ENCODE measurements at regions not wholly inside any gene's neighbourhood (a gene's known extent, or its start where the extent isn't known, plus 50 kb on each side); places are given as distances from the start of the nearest gene placed in this dataset.

- no peak overlapping the region for H2AFZ ChIP-seq (ENCODE audit: control insufficient read depth, low read length)
- DNase-seq (ENCODE audit: low read depth, low spot score) (no peak), FAIRE-seq (no peak)
- dilution Hi-C loops (cut with MboI; ENCODE audit: extremely low pct_ligation_motif_present, low sequenced_read_pairs) = no loop called here
- H3K4me1 ChIP-seq (ENCODE audit: control insufficient read depth, extremely low read depth, insufficient read depth, low read length) = no peaks in the 10 kb centered on the region
- H3K9me1 ChIP-seq (ENCODE audit: control insufficient read depth, extremely low read depth, insufficient read depth, low read length) = no peaks in the 10 kb centered on the region
- no peaks in the 10 kb centered on the region for H3K9me3 ChIP-seq (ENCODE audit: control insufficient read depth, low read depth, low read length)
- H3K9ac ChIP-seq (ENCODE audit: control insufficient read depth, extremely low read depth, insufficient read depth, low read length) = no peak overlapping the region
- no peaks in the 10 kb centered on the region for H3K79me2 ChIP-seq (ENCODE audit: control insufficient read depth, insufficient read depth, low read length)
- no peak overlapping the region for H3K4me2 ChIP-seq (ENCODE audit: control insufficient read depth, extremely low read depth, insufficient read depth, low read depth, low read length)
- no peaks in the 10 kb centered on the region for H4K20me1 ChIP-seq (ENCODE audit: control insufficient read depth, extremely low read depth, insufficient read depth, low read length)
- TF ChIP-seq CTCF (optimal IDR thresholded peaks at IDR 0.05 in 1 of 3, IDR thresholded peaks at IDR 0.05 in 1 of 3, conservative IDR thresholded peaks at IDR 0.05 in 1 of 3; ENCODE audit: extremely low read depth in 1 of 3, insufficient read depth in 2 of 3, low read length in 3 of 3) (no peak), EZH2 (IDR thresholded peaks at IDR 0.05; ENCODE audit: low read length) (no peak)
- H3K4me3 ChIP-seq (ENCODE audit: control insufficient read depth in 2 of 3, extremely low read depth in 1 of 3, insufficient read depth in 2 of 3, low read depth in 1 of 3, low read length in 3 of 3) = no peak overlapping the region
- no peaks in the 10 kb centered on the region for H3K27me3 ChIP-seq (ENCODE audit: control insufficient read depth, extremely low read depth, insufficient read depth, low read length)
- H3K27ac ChIP-seq (ENCODE audit: control insufficient read depth, insufficient read depth, low read length) = no peak overlapping the region
- no peaks in the 10 kb centered on the region for H3K36me3 ChIP-seq (ENCODE audit: control insufficient read depth in 2 of 2, extremely low read depth in 1 of 2, insufficient read depth in 2 of 2, low read length in 2 of 2)
These were observed 91.6 kb downstream of the DMAC1 start for GRCh38 chr9:7707934-7708333.

- no peaks in the 10 kb centered on the region for H3K79me2 ChIP-seq (ENCODE audit: control insufficient read depth, insufficient read depth, low read length)
- dilution Hi-C loops (cut with MboI; ENCODE audit: extremely low pct_ligation_motif_present, low sequenced_read_pairs) = no loop called here
- no peaks in the 10 kb centered on the region for H4K20me1 ChIP-seq (ENCODE audit: control insufficient read depth, extremely low read depth, insufficient read depth, low read length)
- H3K36me3 ChIP-seq (ENCODE audit: control insufficient read depth in 2 of 2, extremely low read depth in 1 of 2, insufficient read depth in 2 of 2, low read length in 2 of 2) = no peaks in the 10 kb centered on the region
- no peaks in the 10 kb centered on the region for H3K9me1 ChIP-seq (ENCODE audit: control insufficient read depth, extremely low read depth, insufficient read depth, low read length)
- no peak for TF ChIP-seq EZH2 (IDR thresholded peaks at IDR 0.05; ENCODE audit: low read length)
- TF ChIP-seq CTCF (optimal IDR thresholded peaks at IDR 0.05 in 1 of 3, IDR thresholded peaks at IDR 0.05 in 1 of 3, conservative IDR thresholded peaks at IDR 0.05 in 1 of 3; ENCODE audit: extremely low read depth in 1 of 3, insufficient read depth in 2 of 3, low read length in 3 of 3) = no peak
- H3K9me3 ChIP-seq (ENCODE audit: control insufficient read depth, low read depth, low read length) = no peaks in the 10 kb centered on the region
- no peaks in the 10 kb centered on the region for H3K27me3 ChIP-seq (ENCODE audit: control insufficient read depth, extremely low read depth, insufficient read depth, low read length)
- H3K4me1 ChIP-seq (ENCODE audit: control insufficient read depth, extremely low read depth, insufficient read depth, low read length) = no peaks in the 10 kb centered on the region
- no peak overlapping the region for H3K4me2 ChIP-seq (ENCODE audit: control insufficient read depth, extremely low read depth, insufficient read depth, low read depth, low read length)
- no peak for DNase-seq (ENCODE audit: low read depth, low spot score)
- H2AFZ ChIP-seq (ENCODE audit: control insufficient read depth, low read length) = no peak overlapping the region
- no peak for FAIRE-seq
- no peak overlapping the region for H3K9ac ChIP-seq (ENCODE audit: control insufficient read depth, extremely low read depth, insufficient read depth, low read length)
- H3K4me3 ChIP-seq (ENCODE audit: control insufficient read depth in 2 of 3, extremely low read depth in 1 of 3, insufficient read depth in 2 of 3, low read depth in 1 of 3, low read length in 3 of 3) = no peak overlapping the region
- H3K27ac ChIP-seq (ENCODE audit: control insufficient read depth, insufficient read depth, low read length) = no peak overlapping the region
These were observed 95.0 kb downstream of the DMAC1 start for GRCh38 chr9:7704543-7704942.

Measured in keratinocyte (primary cell).